Mesendoderm (in vitro differentiated cells): ENCODE measurements at regions not wholly inside any gene's neighbourhood (a gene's known extent, or its start where the extent isn't known, plus 50 kb on each side); places are given as distances from the start of the nearest gene placed in this dataset.

Source experiments
- DNase-seq: peaks from one replicate; pipeline ENCODE4 v3.0.0; 2013
- H2AK5ac ChIP-seq: 2 replicates; pipeline ENCODE4 v1.6.1; 2013; ENCODE audit warnings: low read length, inconsistent platforms
- H2BK120ac ChIP-seq: 2 replicates; pipeline ENCODE4 v1.6.1; 2013; ENCODE audit warnings: low read depth, mild to moderate bottlenecking, low read length, moderate library complexity, mixed read lengths
- H2BK15ac ChIP-seq: replicated peaks from 2 replicates; pipeline ENCODE4 v1.6.1; 2013; ENCODE audit warnings: low read depth, mild to moderate bottlenecking, moderate library complexity
- H2BK5ac ChIP-seq: 2 replicates; pipeline ENCODE4 v1.6.1; 2013; ENCODE audit warnings: low read length, inconsistent platforms
- H3K18ac ChIP-seq: 2 replicates; pipeline ENCODE4 v1.6.1; 2013; ENCODE audit warnings: mild to moderate bottlenecking, low read length, mixed read lengths
- H3K23ac ChIP-seq: one replicate; pipeline ENCODE4 v1.6.1; 2013; ENCODE audit warnings: low read length
- H3K27ac ChIP-seq: 2 replicates; pipeline ENCODE4 v1.5.1; 2013; ENCODE audit warnings: low read depth, mild to moderate bottlenecking, inconsistent platforms, low read length, moderate library complexity
- H3K27me3 ChIP-seq: 2 replicates; pipeline ENCODE4 v1.6.1; 2013; ENCODE audit warnings: low read length, control low read depth, mild to moderate bottlenecking, inconsistent platforms; ENCODE audit not compliant: insufficient read depth, poor library complexity
- H3K36me3 ChIP-seq: 2 replicates; pipeline ENCODE4 v1.6.1; 2013; ENCODE audit warnings: low read length, inconsistent platforms; ENCODE audit not compliant: control insufficient read depth, insufficient read depth
- H3K4ac ChIP-seq: one replicate; pipeline ENCODE4 v1.6.1; 2013; ENCODE audit warnings: low read depth, mild to moderate bottlenecking, low read length, moderate library complexity
- H3K4me1 ChIP-seq: 2 replicates; pipeline ENCODE4 v1.6.1; 2013; ENCODE audit warnings: low read depth, low read length, inconsistent platforms; ENCODE audit not compliant: control insufficient read depth
- H3K4me2 ChIP-seq: 2 replicates; pipeline ENCODE4 v1.6.1; 2013; ENCODE audit warnings: low read length
- H3K4me3 ChIP-seq: 2 replicates; pipeline ENCODE4 v1.5.1; 2013; ENCODE audit warnings: mild to moderate bottlenecking, low read length
- H3K56ac ChIP-seq: one replicate; pipeline ENCODE4 v1.6.1; 2013; ENCODE audit warnings: low read length
- H3K79me1 ChIP-seq: 2 replicates; pipeline ENCODE4 v1.6.1; 2013; ENCODE audit warnings: low read length, inconsistent platforms
- H3K79me2 ChIP-seq: 2 replicates; pipeline ENCODE4 v1.6.1; 2013; ENCODE audit warnings: mild to moderate bottlenecking, low read length; ENCODE audit not compliant: control insufficient read depth, insufficient read depth
- H3K9ac ChIP-seq: 2 replicates; pipeline ENCODE4 v1.6.1; 2013; ENCODE audit warnings: low read length, inconsistent platforms
- H4K5ac ChIP-seq: one replicate; pipeline ENCODE4 v1.6.1; 2013; ENCODE audit warnings: low read length
- H4K8ac ChIP-seq: one replicate; pipeline ENCODE4 v1.6.1; 2013; ENCODE audit warnings: low read depth, mild to moderate bottlenecking, control low read depth, low read length, moderate library complexity
- WGBS: extraction: QIAGEN DNeasy Blood & Tissue Kit; methylation state at CpG from one replicate; pipeline ENCODE4 v1.1.7; 2013; ENCODE audit warnings: low lambda C conversion rate, missing lambda C conversion rate; ENCODE audit not compliant: insufficient coverage; ENCODE audit errors: extremely low coverage; 5-methylcytosine and 5-hydroxymethylcytosine counted together

DNA sequence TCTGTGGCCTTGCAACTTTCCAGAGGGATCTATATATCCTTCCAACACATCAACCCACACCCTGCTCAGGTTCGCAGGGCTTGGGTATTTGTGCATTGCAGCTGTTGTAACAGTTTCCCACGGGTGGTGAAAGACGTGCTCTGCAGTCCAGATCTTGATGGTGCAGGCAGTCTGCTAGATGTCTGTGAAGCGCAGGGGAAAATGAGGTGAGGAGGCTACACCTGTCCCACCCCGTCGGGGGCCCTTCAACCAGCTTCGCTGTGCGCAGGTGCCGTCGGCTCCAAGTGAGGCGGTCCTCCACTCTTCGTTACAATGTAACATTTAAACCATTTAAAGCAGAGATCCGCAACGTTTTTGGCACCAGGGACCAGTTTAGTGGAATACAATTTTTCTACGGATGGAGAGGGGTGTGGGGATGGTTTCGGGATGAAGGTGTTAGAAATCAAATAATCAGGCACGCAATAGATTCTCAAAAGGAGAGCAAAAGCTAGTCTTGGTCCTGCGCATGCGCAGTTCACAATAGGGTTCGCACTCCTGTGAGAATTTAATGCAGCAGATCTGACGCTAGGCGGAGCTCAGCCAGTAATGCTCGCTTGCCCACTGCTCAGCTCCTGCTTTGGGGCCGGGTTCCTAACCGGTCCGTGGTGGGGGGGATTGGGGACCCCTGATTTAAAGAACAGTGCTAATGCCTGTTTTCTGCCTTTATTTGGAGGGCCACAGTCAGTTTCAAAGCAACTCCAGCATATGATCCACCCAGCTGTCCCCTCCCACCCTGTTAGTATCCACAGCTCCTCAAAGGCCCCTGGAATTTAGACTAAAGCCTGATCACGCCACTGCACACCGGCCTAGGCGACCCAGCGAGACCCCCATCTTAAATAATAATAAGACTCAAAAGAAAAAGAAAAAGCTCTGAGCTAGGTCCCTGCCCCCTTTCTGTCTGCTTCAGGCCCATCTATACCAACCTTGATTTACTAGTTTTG is 97.1 kb upstream of the SELENOP start:
- Histone ChIP-seq H3K4me3 (no peak overlapping the region), H2AK5ac (no peak overlapping the region), H4K8ac (no peak overlapping the region), H3K4me2 (peak overlapping the region; percentile 42), H3K79me1 (no peaks in the 10 kb centered on the region), H3K4me1 (peaks cover 2% of the 10 kb centered on the region), H3K36me3 (no peaks in the 10 kb centered on the region), H3K9ac (peak overlapping the region; percentile 29), H3K18ac (no peak overlapping the region), H3K27ac (no peak overlapping the region), H3K79me2 (no peaks in the 10 kb centered on the region), H2BK15ac (no peak overlapping the region), H3K23ac (no peak overlapping the region), H3K27me3 (peaks cover 2% of the 10 kb centered on the region), H2BK5ac (no peak overlapping the region), H3K56ac (peak overlapping the region; percentile 49), H4K5ac (no peak overlapping the region), H2BK120ac (no peak overlapping the region), H3K4ac (no peak overlapping the region)
- WGBS: no CpG with 5 or more reads among the region's 30 CpGs
- DNase-seq: peak; percentile 90

DNA sequence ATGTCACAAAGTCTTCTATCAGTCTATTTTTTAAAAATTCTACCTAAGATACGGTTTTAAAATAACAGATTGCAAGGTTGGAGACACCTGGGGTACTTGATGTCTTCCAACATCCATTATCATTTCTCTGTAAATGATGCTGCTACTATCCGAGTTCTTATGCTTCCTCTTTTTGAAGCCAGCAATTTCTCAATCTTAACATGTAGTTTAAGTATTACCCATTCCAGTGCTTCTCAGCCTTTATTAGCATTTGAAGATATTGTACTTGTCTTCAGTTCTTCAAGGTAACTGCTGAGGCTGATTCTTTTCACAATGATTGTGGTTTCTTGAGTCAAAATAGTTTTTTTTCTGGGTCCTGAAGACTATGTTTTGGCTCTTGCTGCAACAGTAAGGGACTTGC is 96.4 kb upstream of the SELENOP start:
- Histone ChIP-seq H3K4ac (no peak overlapping the region), H3K4me1 (peaks cover 2% of the 10 kb centered on the region), H3K36me3 (no peaks in the 10 kb centered on the region), H4K5ac (no peak overlapping the region), H3K4me3 (no peak overlapping the region), H3K56ac (no peak overlapping the region), H3K27me3 (peaks cover 2% of the 10 kb centered on the region), H3K79me2 (no peaks in the 10 kb centered on the region), H3K9ac (no peak overlapping the region), H3K18ac (no peak overlapping the region), H3K79me1 (no peaks in the 10 kb centered on the region), H3K27ac (no peak overlapping the region), H2BK15ac (no peak overlapping the region), H2BK120ac (no peak overlapping the region), H2AK5ac (no peak overlapping the region), H2BK5ac (no peak overlapping the region), H3K4me2 (no peak overlapping the region), H3K23ac (no peak overlapping the region), H4K8ac (no peak overlapping the region)
- no CpG with 5 or more reads among the region's 2 CpGs for WGBS
- DNase-seq: no peak

DNA sequence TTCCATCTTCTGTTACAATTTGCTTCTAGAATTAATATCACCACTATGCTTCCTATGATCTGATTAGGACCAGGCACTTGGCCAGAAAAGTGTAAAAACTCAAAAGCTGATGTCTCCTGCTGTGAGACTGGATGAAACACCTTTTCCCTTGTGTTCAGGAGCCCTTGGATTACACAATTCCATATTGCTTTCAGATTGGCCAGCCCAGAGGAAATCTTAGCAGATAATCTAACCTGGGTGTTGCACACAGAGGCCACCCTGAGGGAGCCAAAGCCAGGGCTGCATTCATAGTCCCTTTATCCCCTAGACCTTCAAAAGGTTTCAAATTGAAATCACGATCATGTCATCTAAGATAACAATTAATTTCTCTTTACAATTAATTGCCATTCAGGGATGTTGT is 94.1 kb upstream of the SELENOP start:
- no peak overlapping the region for H3K4me3 ChIP-seq
- H4K8ac ChIP-seq: no peak overlapping the region
- H3K18ac ChIP-seq: no peak overlapping the region
- H3K79me2 ChIP-seq: no peaks in the 10 kb centered on the region
- no peak overlapping the region for H4K5ac ChIP-seq
- no peak overlapping the region for H2BK5ac ChIP-seq
- H3K4me2 ChIP-seq: no peak overlapping the region
- H3K4ac ChIP-seq: no peak overlapping the region
- no peak overlapping the region for H3K23ac ChIP-seq
- H2BK15ac ChIP-seq: no peak overlapping the region
- H3K9ac ChIP-seq: no peak overlapping the region
- no peaks in the 10 kb centered on the region for H3K36me3 ChIP-seq
- no peak for DNase-seq
- no peak overlapping the region for H2BK120ac ChIP-seq
- peaks cover 2% of the 10 kb centered on the region for H3K4me1 ChIP-seq
- H3K27ac ChIP-seq: no peak overlapping the region
- no peaks in the 10 kb centered on the region for H3K79me1 ChIP-seq
- no peak overlapping the region for H3K56ac ChIP-seq
- no CpG with 5 or more reads among the region's 1 CpG for WGBS
- H2AK5ac ChIP-seq: no peak overlapping the region
- peaks cover 2% of the 10 kb centered on the region for H3K27me3 ChIP-seq

DNA sequence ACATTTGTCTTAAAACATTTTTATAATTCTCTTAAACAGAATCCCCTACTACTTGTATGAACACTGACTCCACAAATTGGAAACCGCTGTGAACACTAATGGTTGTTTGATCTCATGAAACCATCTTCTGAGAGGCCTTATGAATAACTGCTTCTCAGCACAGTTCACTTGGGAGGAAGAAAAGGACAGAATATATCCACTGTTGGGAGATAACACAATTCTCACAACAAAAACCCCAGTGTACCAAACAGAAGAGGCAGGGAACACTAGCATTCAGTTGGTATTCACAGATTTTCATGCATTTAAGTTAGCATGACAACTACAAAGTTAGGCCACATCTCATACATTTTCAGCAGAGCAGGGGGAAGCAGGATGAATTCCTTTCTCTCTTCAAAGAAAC is 89.0 kb upstream of the SELENOP start:
- H2BK120ac ChIP-seq: no peak overlapping the region
- H3K79me1 ChIP-seq: no peaks in the 10 kb centered on the region
- H2AK5ac ChIP-seq: no peak overlapping the region
- no CpG with 5 or more reads among the region's 1 CpG for WGBS
- H3K79me2 ChIP-seq: no peaks in the 10 kb centered on the region
- H3K4ac ChIP-seq: no peak overlapping the region
- no peak overlapping the region for H3K4me2 ChIP-seq
- no peak overlapping the region for H3K9ac ChIP-seq
- no peak overlapping the region for H2BK5ac ChIP-seq
- H4K5ac ChIP-seq: no peak overlapping the region
- H3K36me3 ChIP-seq: no peaks in the 10 kb centered on the region
- no peak for DNase-seq
- H3K4me3 ChIP-seq: no peak overlapping the region
- no peak overlapping the region for H4K8ac ChIP-seq
- no peak overlapping the region for H3K23ac ChIP-seq
- no peaks in the 10 kb centered on the region for H3K27me3 ChIP-seq
- no peak overlapping the region for H3K56ac ChIP-seq
- H3K18ac ChIP-seq: no peak overlapping the region
- H3K4me1 ChIP-seq: no peaks in the 10 kb centered on the region
- no peak overlapping the region for H2BK15ac ChIP-seq
- H3K27ac ChIP-seq: no peak overlapping the region

DNA sequence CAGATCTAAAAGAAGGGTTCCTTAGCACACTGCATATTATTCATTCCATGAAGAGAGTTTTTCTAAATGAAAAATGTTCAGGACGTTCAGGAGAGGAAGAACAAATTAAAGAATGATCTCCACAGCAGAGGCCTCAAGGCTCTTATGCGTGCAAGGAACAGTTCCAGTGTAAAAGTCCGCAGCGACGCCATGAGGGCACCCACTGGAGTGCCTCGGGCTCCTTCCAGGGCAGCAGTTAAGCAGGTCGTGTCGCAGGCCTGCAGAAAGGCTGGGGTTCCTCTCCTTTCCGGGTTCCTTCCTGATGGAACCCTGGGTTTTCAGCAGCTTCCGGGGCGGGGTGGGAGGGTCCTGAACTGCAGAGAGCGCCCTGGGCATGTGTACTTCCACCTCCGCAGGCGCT is 87.1 kb upstream of the SELENOP start:
- no peak overlapping the region for H3K4me3 ChIP-seq
- H3K56ac ChIP-seq: no peak overlapping the region
- H3K79me2 ChIP-seq: no peaks in the 10 kb centered on the region
- no peak overlapping the region for H4K8ac ChIP-seq
- no peak overlapping the region for H2BK15ac ChIP-seq
- H3K18ac ChIP-seq: no peak overlapping the region
- no peak overlapping the region for H3K27ac ChIP-seq
- no peak overlapping the region for H3K4ac ChIP-seq
- no peak overlapping the region for H3K9ac ChIP-seq
- H2BK120ac ChIP-seq: no peak overlapping the region
- no peaks in the 10 kb centered on the region for H3K79me1 ChIP-seq
- no peaks in the 10 kb centered on the region for H3K36me3 ChIP-seq
- H3K27me3 ChIP-seq: no peaks in the 10 kb centered on the region
- no peak overlapping the region for H3K4me2 ChIP-seq
- no CpG with 5 or more reads among the region's 14 CpGs for WGBS
- H4K5ac ChIP-seq: no peak overlapping the region
- H3K4me1 ChIP-seq: no peaks in the 10 kb centered on the region
- no peak overlapping the region for H2BK5ac ChIP-seq
- H3K23ac ChIP-seq: no peak overlapping the region
- no peak overlapping the region for H2AK5ac ChIP-seq
- DNase-seq: no peak
